Breast epithelium (tissue), 4 donors: ENCODE measurements at regions not wholly inside any gene's neighbourhood (a gene's known extent, or its start where the extent isn't known, plus 50 kb on each side); places are given as distances from the start of the nearest gene placed in this dataset.

Experiments
- DNase-seq, 2 donors: peaks; one replicate each; pipeline ENCODE4 v3.0.0-alpha.2; 2019; ENCODE audit warnings: low spot score in 2 of 2
- H3K27ac ChIP-seq, 2 donors: fragments of 200-600 bp; sonication (generic) in 1 of 2; one replicate each; pipeline ENCODE4 v1.5.1; 2016 to 2019; ENCODE audit warnings: mild to moderate bottlenecking in 1 of 2
- H3K27me3 ChIP-seq, 2 donors: fragments of 200-600 bp; sonication (generic) in 1 of 2; one replicate each; pipeline versions ENCODE4 v1.5.1 to v1.6.0; 2017 to 2019; ENCODE audit warnings: control low read depth in 1 of 2, mild to moderate bottlenecking in 1 of 2
- H3K36me3 ChIP-seq: fragments of 200-600 bp; one replicate; pipeline ENCODE4 v1.5.1; 2019
- H3K4me1 ChIP-seq, 2 donors: fragments of 200-600 bp; sonication (generic); one replicate each; pipeline ENCODE4 v1.5.1; 2016 to 2019; ENCODE audit warnings: control low read depth in 1 of 2
- H3K4me3 ChIP-seq, 3 donors: fragments of 200-600 bp; sonication (generic); 1 replicate in 2 of 3; 2 replicates in 1 of 3; pipeline ENCODE4 v1.5.1; 2016 to 2019; ENCODE audit warnings: mild to moderate bottlenecking in 3 of 3, moderate library complexity in 2 of 3
- H3K9me3 ChIP-seq, 2 donors: fragments of 200-600 bp; sonication (generic) in 1 of 2; one replicate each; pipeline ENCODE4 v1.5.1; 2016 to 2019; ENCODE audit warnings: control low read depth in 1 of 2
- POLR2A ChIP-seq: fragments of 450-650 bp; IDR thresholded peaks from one replicate; pipeline ENCODE4 v1.6.1; 2016; ENCODE audit warnings: antibody characterized with exemption, mild to moderate bottlenecking, moderate library complexity
- POLR2AphosphoS5 ChIP-seq, 3 donors: sonication (generic); formaldehyde crosslinking; IDR thresholded peaks; one replicate each; pipeline ENCODE4 v1.6.1; 2017; ENCODE audit warnings: antibody characterized with exemption in 3 of 3
- intact Hi-C: fragments of 100-400 bp; cut with DNase I; formaldehyde crosslinking; loops from one replicate; pipeline ENCODE4 v1.15.1; 2023; ENCODE audit warnings: low total_unique reads
- TF ChIP-seq, protein P1 (sequence below), 3 donors: fragments of 450-650 bp; IDR thresholded peaks; one replicate each; pipeline ENCODE4 v1.5.1; 2016 to 2017; ENCODE audit warnings: antibody characterized with exemption in 3 of 3, mild to moderate bottlenecking in 3 of 3, moderate library complexity in 3 of 3

DNA sequence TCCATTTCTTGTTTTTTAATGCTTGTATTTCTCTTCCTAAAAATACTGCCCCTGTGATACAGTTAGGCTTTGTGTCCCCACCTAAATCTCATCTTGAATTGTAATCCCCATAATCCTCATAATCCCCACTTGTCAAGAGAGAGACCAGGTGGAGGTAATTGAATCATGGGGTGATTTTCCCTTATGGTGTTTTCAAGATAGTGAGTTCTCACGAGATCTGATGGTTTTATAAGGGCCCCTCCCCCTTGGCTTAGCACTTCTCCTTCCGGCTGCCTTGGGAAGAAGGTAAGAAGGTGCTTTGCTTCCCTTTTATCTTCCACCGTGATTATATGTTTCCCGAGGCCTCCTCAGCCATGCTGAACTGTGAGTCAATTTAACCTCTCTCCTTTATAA is 227.4 kb downstream of the MAN2A1 start:
- Histone ChIP-seq H3K27me3 (no peaks in the 10 kb centered on the region), H3K4me1 (no peaks in the 10 kb centered on the region), H3K36me3 (no peaks in the 10 kb centered on the region), H3K9me3 (no peaks in the 10 kb centered on the region), H3K27ac (no peak overlapping the region), H3K4me3 (no peak overlapping the region)
- DNase-seq: no peak
- TF ChIP-seq POLR2A (no peak), POLR2AphosphoS5 (IDR thresholded peaks at IDR 0.05) (no peak)
- TF ChIP-seq, protein P1, sequence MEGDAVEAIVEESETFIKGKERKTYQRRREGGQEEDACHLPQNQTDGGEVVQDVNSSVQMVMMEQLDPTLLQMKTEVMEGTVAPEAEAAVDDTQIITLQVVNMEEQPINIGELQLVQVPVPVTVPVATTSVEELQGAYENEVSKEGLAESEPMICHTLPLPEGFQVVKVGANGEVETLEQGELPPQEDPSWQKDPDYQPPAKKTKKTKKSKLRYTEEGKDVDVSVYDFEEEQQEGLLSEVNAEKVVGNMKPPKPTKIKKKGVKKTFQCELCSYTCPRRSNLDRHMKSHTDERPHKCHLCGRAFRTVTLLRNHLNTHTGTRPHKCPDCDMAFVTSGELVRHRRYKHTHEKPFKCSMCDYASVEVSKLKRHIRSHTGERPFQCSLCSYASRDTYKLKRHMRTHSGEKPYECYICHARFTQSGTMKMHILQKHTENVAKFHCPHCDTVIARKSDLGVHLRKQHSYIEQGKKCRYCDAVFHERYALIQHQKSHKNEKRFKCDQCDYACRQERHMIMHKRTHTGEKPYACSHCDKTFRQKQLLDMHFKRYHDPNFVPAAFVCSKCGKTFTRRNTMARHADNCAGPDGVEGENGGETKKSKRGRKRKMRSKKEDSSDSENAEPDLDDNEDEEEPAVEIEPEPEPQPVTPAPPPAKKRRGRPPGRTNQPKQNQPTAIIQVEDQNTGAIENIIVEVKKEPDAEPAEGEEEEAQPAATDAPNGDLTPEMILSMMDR (IDR thresholded peaks at IDR 0.05): no peak
- intact Hi-C loops: no loop called here

DNA sequence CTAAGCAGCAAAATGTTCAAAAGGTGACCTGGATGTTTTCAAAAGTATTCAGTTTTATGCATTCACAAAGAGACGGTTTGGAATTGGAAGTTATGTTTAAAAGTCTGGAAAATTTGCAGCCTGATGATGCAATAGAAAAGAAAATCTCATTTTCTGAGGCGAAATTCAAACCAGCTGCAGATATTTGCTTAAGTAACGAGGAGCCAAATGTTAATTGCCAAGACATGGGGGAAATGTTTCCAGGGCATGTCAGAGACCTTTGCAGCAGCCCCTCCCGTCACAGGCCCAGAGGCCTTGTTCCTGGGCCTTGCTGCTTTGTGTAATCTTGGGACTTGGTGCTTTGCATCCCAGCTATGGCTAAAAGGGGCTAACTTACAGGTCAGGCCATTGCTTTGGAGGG is 228.2 kb downstream of the MAN2A1 start:
- H3K9me3 ChIP-seq: no peaks in the 10 kb centered on the region
- H3K36me3 ChIP-seq: no peaks in the 10 kb centered on the region
- no peaks in the 10 kb centered on the region for H3K27me3 ChIP-seq
- intact Hi-C loops: no loop called here
- H3K27ac ChIP-seq: no peak overlapping the region
- TF ChIP-seq, protein P1 (IDR thresholded peaks at IDR 0.05): no peak
- H3K4me1 ChIP-seq: no peaks in the 10 kb centered on the region
- H3K4me3 ChIP-seq: no peak overlapping the region
- DNase-seq: no peak

GRCh38 chr5:109920736-109921135 is 231.0 kb downstream of the MAN2A1 start:
- Histone ChIP-seq H3K27ac (no peak overlapping the region), H3K9me3 (no peaks in the 10 kb centered on the region), H3K4me3 (no peak overlapping the region), H3K4me1 (no peaks in the 10 kb centered on the region), H3K36me3 (no peaks in the 10 kb centered on the region), H3K27me3 (no peaks in the 10 kb centered on the region)
- DNase-seq: no peak
- intact Hi-C loops: no loop called here
- TF ChIP-seq POLR2AphosphoS5 (IDR thresholded peaks at IDR 0.05): no peak
- TF ChIP-seq, protein P1 (IDR thresholded peaks at IDR 0.05): no peak
- TF ChIP-seq POLR2A: no peak

- Histone ChIP-seq H3K9me3 (no peaks in the 10 kb centered on the region), H3K27me3 (no peaks in the 10 kb centered on the region), H3K27ac (no peak overlapping the region), H3K36me3 (no peaks in the 10 kb centered on the region), H3K4me1 (no peaks in the 10 kb centered on the region), H3K4me3 (no peak overlapping the region)
- no peak for DNase-seq
- TF ChIP-seq POLR2AphosphoS5 (IDR thresholded peaks at IDR 0.05): no peak
- TF ChIP-seq POLR2A: no peak
- TF ChIP-seq, protein P1 (IDR thresholded peaks at IDR 0.05): no peak
- intact Hi-C loops: no loop called here
Measured at GRCh38 chr5:109921735-109922380, 232.1 kb downstream of the MAN2A1 start.

DNA sequence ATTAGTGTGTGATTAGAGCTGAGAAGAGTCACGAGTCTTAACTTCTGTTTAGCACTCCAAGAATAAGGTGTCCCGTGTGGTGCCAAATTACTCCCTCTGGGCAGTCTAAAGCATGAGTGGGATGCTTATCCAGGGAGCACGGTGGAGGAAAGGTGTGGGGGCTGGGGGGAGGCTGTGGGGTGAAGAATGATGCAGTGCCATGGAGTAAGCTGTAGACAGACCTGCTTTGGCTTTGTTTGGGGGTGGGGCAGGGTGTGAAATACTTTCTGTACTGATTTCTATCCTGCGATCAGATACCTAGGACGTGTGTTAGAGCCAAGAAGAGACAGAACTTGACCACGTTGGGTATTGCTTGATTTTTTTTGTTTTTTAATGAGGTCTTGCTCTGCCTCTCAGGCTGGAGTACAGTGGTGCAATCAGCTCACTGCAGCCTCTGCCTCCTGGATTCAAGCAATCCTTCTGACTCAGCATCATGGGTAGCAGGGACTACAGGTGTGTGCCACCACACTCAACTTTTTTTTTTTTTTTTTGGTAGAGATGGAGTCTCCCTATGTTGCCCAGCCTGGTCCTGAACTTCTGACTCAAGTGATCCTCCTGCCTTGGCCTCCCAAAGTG is 232.8 kb downstream of the MAN2A1 start:
- Histone ChIP-seq H3K27me3 (no peaks in the 10 kb centered on the region), H3K4me3 (no peak overlapping the region), H3K36me3 (no peaks in the 10 kb centered on the region), H3K4me1 (no peaks in the 10 kb centered on the region), H3K9me3 (no peaks in the 10 kb centered on the region), H3K27ac (no peak overlapping the region)
- DNase-seq: no peak
- TF ChIP-seq POLR2A (no peak), POLR2AphosphoS5 (IDR thresholded peaks at IDR 0.05) (no peak)
- TF ChIP-seq, protein P1 (IDR thresholded peaks at IDR 0.05): no peak
- intact Hi-C loops: no loop called here
